Tibial nerve (tissue), 4 donors: ENCODE measurements at regions not wholly inside any gene's neighbourhood (a gene's known extent, or its start where the extent isn't known, plus 50 kb on each side); places are given as distances from the start of the nearest gene placed in this dataset.

Experiments
- EP300 ChIP-seq, 2 donors: sonication (generic); formaldehyde crosslinking; IDR thresholded peaks; one replicate each; pipeline ENCODE4 v1.6.1; 2017; ENCODE audit warnings: antibody characterized with exemption in 2 of 2, mild to moderate bottlenecking in 1 of 2
- TF ChIP-seq, protein P1 (sequence below), 5 experiments: fragments of 200-600 bp in 3 of 5; fragments of 450-650 bp in 2 of 5; sonication (generic) in 3 of 5; IDR thresholded peaks; one replicate each; pipeline ENCODE4 v1.5.1; 2016 to 2019; ENCODE audit warnings: antibody characterized with exemption in 5 of 5, mild to moderate bottlenecking in 3 of 5, moderate library complexity in 2 of 5

DNA sequence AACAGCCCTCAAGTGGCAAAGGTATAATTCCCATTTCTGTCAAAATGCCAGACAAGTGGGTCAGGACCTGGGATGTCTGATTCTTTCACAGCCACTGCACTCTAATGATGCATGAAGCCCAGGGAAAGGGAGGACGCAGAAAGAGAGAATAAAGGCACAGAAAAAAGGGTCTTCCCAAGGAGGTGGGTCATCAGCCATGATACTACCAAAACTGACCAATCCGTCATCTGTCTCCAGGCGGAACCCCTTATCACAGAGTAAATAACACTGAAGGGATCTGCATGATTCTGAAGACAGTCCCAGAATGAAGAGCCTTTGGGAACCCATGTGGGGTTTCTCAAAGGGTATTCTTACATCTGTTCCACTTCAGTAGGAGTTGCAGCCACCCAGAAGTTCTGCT lies 73.8 kb upstream of the OPCML start:
- TF ChIP-seq, protein P1, sequence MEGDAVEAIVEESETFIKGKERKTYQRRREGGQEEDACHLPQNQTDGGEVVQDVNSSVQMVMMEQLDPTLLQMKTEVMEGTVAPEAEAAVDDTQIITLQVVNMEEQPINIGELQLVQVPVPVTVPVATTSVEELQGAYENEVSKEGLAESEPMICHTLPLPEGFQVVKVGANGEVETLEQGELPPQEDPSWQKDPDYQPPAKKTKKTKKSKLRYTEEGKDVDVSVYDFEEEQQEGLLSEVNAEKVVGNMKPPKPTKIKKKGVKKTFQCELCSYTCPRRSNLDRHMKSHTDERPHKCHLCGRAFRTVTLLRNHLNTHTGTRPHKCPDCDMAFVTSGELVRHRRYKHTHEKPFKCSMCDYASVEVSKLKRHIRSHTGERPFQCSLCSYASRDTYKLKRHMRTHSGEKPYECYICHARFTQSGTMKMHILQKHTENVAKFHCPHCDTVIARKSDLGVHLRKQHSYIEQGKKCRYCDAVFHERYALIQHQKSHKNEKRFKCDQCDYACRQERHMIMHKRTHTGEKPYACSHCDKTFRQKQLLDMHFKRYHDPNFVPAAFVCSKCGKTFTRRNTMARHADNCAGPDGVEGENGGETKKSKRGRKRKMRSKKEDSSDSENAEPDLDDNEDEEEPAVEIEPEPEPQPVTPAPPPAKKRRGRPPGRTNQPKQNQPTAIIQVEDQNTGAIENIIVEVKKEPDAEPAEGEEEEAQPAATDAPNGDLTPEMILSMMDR (IDR thresholded peaks at IDR 0.05) = no peak
- no peak for TF ChIP-seq EP300 (IDR thresholded peaks at IDR 0.05)
